MM.1S (cell line): ENCODE measurements at regions not wholly inside any gene's neighbourhood (a gene's known extent, or its start where the extent isn't known, plus 50 kb on each side); places are given as distances from the start of the nearest gene placed in this dataset.

ENCODE experiments used
- EZH2 ChIP-seq: fragments of 300-600 bp; sonication (generic); optimal IDR thresholded peaks from 2 replicates; pipeline ENCODE3; 2017; ENCODE audit warnings: low read depth, mild to moderate bottlenecking, antibody characterized with exemption, low read length, mixed read lengths
- EZH2phosphoT487 ChIP-seq: fragments of 300-600 bp; sonication (generic); IDR thresholded peaks from 2 replicates; pipeline ENCODE4 v1.6.1; 2018; ENCODE audit warnings: antibody characterized with exemption, low read length
- TF ChIP-seq, protein P1 (sequence below): fragments of 300-600 bp; sonication (generic); IDR thresholded peaks from 2 replicates; pipeline ENCODE4 v1.5.1; 2016; ENCODE audit warnings: antibody characterized with exemption, low read length, mixed read lengths

DNA sequence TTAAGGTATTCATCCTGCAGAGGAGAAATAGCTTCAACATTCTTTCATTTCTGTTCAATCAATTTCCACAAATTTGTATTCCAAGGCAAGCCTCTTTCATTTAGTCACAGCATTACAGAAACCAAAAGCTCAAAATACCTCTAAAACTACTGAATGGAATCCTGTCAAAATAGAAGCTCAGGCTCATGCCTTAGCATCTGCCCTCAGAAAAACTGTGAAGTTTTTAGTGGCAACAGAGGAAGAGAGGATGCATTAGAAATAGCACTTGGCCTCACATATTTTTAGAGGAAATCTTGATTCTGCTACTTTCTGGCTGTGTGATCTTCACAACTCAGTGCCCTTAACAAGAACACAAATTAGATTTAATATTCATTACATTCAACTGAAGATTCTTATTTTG is 69.1 kb upstream of the GALNT13 start:
- TF ChIP-seq, protein P1, sequence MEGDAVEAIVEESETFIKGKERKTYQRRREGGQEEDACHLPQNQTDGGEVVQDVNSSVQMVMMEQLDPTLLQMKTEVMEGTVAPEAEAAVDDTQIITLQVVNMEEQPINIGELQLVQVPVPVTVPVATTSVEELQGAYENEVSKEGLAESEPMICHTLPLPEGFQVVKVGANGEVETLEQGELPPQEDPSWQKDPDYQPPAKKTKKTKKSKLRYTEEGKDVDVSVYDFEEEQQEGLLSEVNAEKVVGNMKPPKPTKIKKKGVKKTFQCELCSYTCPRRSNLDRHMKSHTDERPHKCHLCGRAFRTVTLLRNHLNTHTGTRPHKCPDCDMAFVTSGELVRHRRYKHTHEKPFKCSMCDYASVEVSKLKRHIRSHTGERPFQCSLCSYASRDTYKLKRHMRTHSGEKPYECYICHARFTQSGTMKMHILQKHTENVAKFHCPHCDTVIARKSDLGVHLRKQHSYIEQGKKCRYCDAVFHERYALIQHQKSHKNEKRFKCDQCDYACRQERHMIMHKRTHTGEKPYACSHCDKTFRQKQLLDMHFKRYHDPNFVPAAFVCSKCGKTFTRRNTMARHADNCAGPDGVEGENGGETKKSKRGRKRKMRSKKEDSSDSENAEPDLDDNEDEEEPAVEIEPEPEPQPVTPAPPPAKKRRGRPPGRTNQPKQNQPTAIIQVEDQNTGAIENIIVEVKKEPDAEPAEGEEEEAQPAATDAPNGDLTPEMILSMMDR = no peak
- TF ChIP-seq EZH2 (no peak), EZH2phosphoT487 (no peak)
